Adipocyte (in vitro differentiated cells): ENCODE measurements at regions not wholly inside any gene's neighbourhood (a gene's known extent, or its start where the extent isn't known, plus 50 kb on each side); places are given as distances from the start of the nearest gene placed in this dataset.

Experiments used
- DNase-seq: peaks from one replicate; pipeline ENCODE4 v3.0.0-alpha.2; 2015; ENCODE audit warnings: low read depth
- H3K27me3 ChIP-seq: replicated peaks from 2 replicates; pipeline ENCODE4 v1.7.0; 2013; ENCODE audit warnings: mild to moderate bottlenecking, low read length, moderate library complexity; ENCODE audit not compliant: control insufficient read depth, insufficient read depth
- H3K36me3 ChIP-seq: 2 replicates; pipeline ENCODE4 v1.7.0; 2013; ENCODE audit warnings: low read length, mild to moderate bottlenecking, moderate library complexity; ENCODE audit not compliant: control insufficient read depth, insufficient read depth, severe bottlenecking
- H3K4me1 ChIP-seq: 2 replicates; pipeline ENCODE4 v1.7.0; 2013; ENCODE audit warnings: mild to moderate bottlenecking, low read length, moderate library complexity; ENCODE audit not compliant: control insufficient read depth, insufficient read depth
- H3K4me3 ChIP-seq: 2 replicates; pipeline ENCODE4 v1.7.0; 2013; ENCODE audit warnings: mild to moderate bottlenecking, low read length, moderate library complexity
- H3K9ac ChIP-seq: 2 replicates; pipeline ENCODE4 v1.7.0; 2013; ENCODE audit warnings: mild to moderate bottlenecking, low read length, moderate library complexity
- H3K9me3 ChIP-seq: 2 replicates; pipeline ENCODE4 v1.7.0; 2013; ENCODE audit warnings: mild to moderate bottlenecking, low read length, moderate library complexity; ENCODE audit not compliant: control insufficient read depth

- no peak for DNase-seq
- Histone ChIP-seq H3K9me3 (peaks cover 8% of the 10 kb centered on the region), H3K9ac (no peak overlapping the region), H3K4me3 (no peak overlapping the region), H3K27me3 (no peaks in the 10 kb centered on the region), H3K36me3 (no peaks in the 10 kb centered on the region), H3K4me1 (peaks cover 13% of the 10 kb centered on the region)
Observed at GRCh38 chr10:3987143-3987974, 202.3 kb upstream of the KLF6 start.

- DNase-seq = no peak
- no peak overlapping the region for H3K9ac ChIP-seq
- H3K27me3 ChIP-seq = no peaks in the 10 kb centered on the region
- H3K36me3 ChIP-seq = no peaks in the 10 kb centered on the region
- peaks cover 8% of the 10 kb centered on the region for H3K9me3 ChIP-seq
- no peak overlapping the region for H3K4me3 ChIP-seq
- peaks cover 13% of the 10 kb centered on the region for H3K4me1 ChIP-seq
Observed at GRCh38 chr10:3986493-3987142, 201.6 kb upstream of the KLF6 start.

- H3K9ac ChIP-seq = no peak overlapping the region
- peaks cover 10% of the 10 kb centered on the region for H3K4me1 ChIP-seq
- no peaks in the 10 kb centered on the region for H3K27me3 ChIP-seq
- no peak overlapping the region for H3K4me3 ChIP-seq
- H3K9me3 ChIP-seq = peaks cover 8% of the 10 kb centered on the region
- no peaks in the 10 kb centered on the region for H3K36me3 ChIP-seq
- no peak for DNase-seq
Observed at GRCh38 chr10:3982746-3983442, 197.9 kb upstream of the KLF6 start.

GRCh38 chr10:3981300-3981699 lies 196.3 kb upstream of the KLF6 start:
- H3K4me3 ChIP-seq = no peak overlapping the region
- peaks cover 8% of the 10 kb centered on the region for H3K9me3 ChIP-seq
- no peaks in the 10 kb centered on the region for H3K36me3 ChIP-seq
- H3K4me1 ChIP-seq = no peaks in the 10 kb centered on the region
- no peaks in the 10 kb centered on the region for H3K27me3 ChIP-seq
- no peak overlapping the region for H3K9ac ChIP-seq
- no peak for DNase-seq

- Histone ChIP-seq H3K9ac (no peak overlapping the region), H3K9me3 (peaks cover 8% of the 10 kb centered on the region), H3K36me3 (no peaks in the 10 kb centered on the region), H3K27me3 (no peaks in the 10 kb centered on the region), H3K4me3 (no peak overlapping the region), H3K4me1 (no peaks in the 10 kb centered on the region)
- DNase-seq = no peak
Observed at GRCh38 chr10:3980660-3981059, 195.7 kb upstream of the KLF6 start.

- Histone ChIP-seq H3K36me3 (no peaks in the 10 kb centered on the region), H3K4me3 (no peak overlapping the region), H3K9ac (no peak overlapping the region), H3K27me3 (no peaks in the 10 kb centered on the region), H3K4me1 (no peaks in the 10 kb centered on the region), H3K9me3 (peaks cover 8% of the 10 kb centered on the region)
- DNase-seq = no peak
Observed at GRCh38 chr10:3980144-3980543, 195.1 kb upstream of the KLF6 start.

GRCh38 chr10:3978761-3979160 lies 193.8 kb upstream of the KLF6 start:
- Histone ChIP-seq H3K9ac (no peak overlapping the region), H3K4me1 (no peaks in the 10 kb centered on the region), H3K36me3 (no peaks in the 10 kb centered on the region), H3K9me3 (peaks cover 8% of the 10 kb centered on the region), H3K27me3 (no peaks in the 10 kb centered on the region), H3K4me3 (no peak overlapping the region)
- no peak for DNase-seq

GRCh38 chr10:3978174-3978573 lies 193.2 kb upstream of the KLF6 start:
- H3K36me3 ChIP-seq = no peaks in the 10 kb centered on the region
- H3K9me3 ChIP-seq = peaks cover 6% of the 10 kb centered on the region
- no peak overlapping the region for H3K9ac ChIP-seq
- no peak for DNase-seq
- no peak overlapping the region for H3K4me3 ChIP-seq
- H3K4me1 ChIP-seq = no peaks in the 10 kb centered on the region
- no peaks in the 10 kb centered on the region for H3K27me3 ChIP-seq

GRCh38 chr10:3977761-3978160 lies 192.8 kb upstream of the KLF6 start:
- H3K4me1 ChIP-seq = peaks cover 3% of the 10 kb centered on the region
- no peak overlapping the region for H3K4me3 ChIP-seq
- no peaks in the 10 kb centered on the region for H3K36me3 ChIP-seq
- no peak for DNase-seq
- H3K27me3 ChIP-seq = no peaks in the 10 kb centered on the region
- H3K9me3 ChIP-seq = peaks cover 2% of the 10 kb centered on the region
- no peak overlapping the region for H3K9ac ChIP-seq

- DNase-seq = no peak
- H3K4me1 ChIP-seq = peaks cover 11% of the 10 kb centered on the region
Observed at GRCh38 chr10:3976718-3977117, 191.7 kb upstream of the KLF6 start.

GRCh38 chr10:3976171-3976570 lies 191.2 kb upstream of the KLF6 start:
- H3K4me1 ChIP-seq = peaks cover 11% of the 10 kb centered on the region
- H3K36me3 ChIP-seq = no peaks in the 10 kb centered on the region
- H3K9ac ChIP-seq = no peak overlapping the region
- no peak for DNase-seq
- no peak overlapping the region for H3K4me3 ChIP-seq
- no peaks in the 10 kb centered on the region for H3K9me3 ChIP-seq
- no peaks in the 10 kb centered on the region for H3K27me3 ChIP-seq

More at GRCh38 chr10:3976718-3977117, 191.7 kb upstream of the KLF6 start:
- Histone ChIP-seq H3K36me3 (no peaks in the 10 kb centered on the region), H3K9ac (no peak overlapping the region), H3K4me3 (no peak overlapping the region), H3K9me3 (no peaks in the 10 kb centered on the region), H3K27me3 (no peaks in the 10 kb centered on the region)
